K562 (cell line): ENCODE measurements at regions not wholly inside any gene's neighbourhood (a gene's known extent, or its start where the extent isn't known, plus 50 kb on each side); places are given as distances from the start of the nearest gene placed in this dataset.

Source experiments
- ATAC-seq: fragments of 200-7000 bp; cut with Tn5 transposase; 3 replicates; pipeline ENCODE4 v1.9.1; 2020; ENCODE audit warnings: moderate library complexity
- BruUV-seq: library from RNA; stranded (reverse); fragments of 400-500 nt; replicated peaks from 2 replicates; lab custom pipeline; 2021; lab: Mats Ljungman, UMichigan
- CTCF ChIA-PET: fragments of 300-600 bp; formaldehyde crosslinking; extraction: SDS; loops from one replicate; lab custom pipeline; 2021; ENCODE audit warnings: low intra/inter-chr PET ratio; lab: Yijun Ruan, JAX
- POLR2A ChIA-PET: fragments of 300-600, 350-650 bp; sonication (Branson Sonifier 250); formaldehyde crosslinking; extraction: SDS; loops from one replicate; lab custom pipeline; 2021; ENCODE audit warnings: antibody characterized with exemption, inconsistent platforms; lab: Yijun Ruan, JAX
- DNase-seq, 4 experiments: peaks; one replicate each; pipeline versions ENCODE4 v3.0.0 to v3.0.0-alpha.2; 2011 to 2018; ENCODE audit warnings: low spot score in 3 of 4, mixed read lengths in 3 of 4; ENCODE audit errors: extremely low read depth in 1 of 4
- FAIRE-seq: peaks from 2 replicates; lab custom pipeline; 2011; peaks lifted over from hg19 to GRCh38; lab: Jason Lieb, UNC
- H2AFZ ChIP-seq: 2 replicates; pipeline ENCODE4 v1.6.0; 2011; ENCODE audit warnings: low read depth, low read length, control low read depth, inconsistent platforms
- H3K27ac ChIP-seq: fragments of 200-600 bp; 3 replicates; pipeline ENCODE4 v1.8.0; 2011; ENCODE audit warnings: low read depth, mild to moderate bottlenecking, control low read depth, inconsistent platforms, low read length, moderate library complexity, mixed read lengths; ENCODE audit errors: extremely low read depth
- H3K27me3 ChIP-seq, 2 experiments: fragments of 300-600 bp in 1 of 2; 2 replicates in 1 of 2; 3 replicates in 1 of 2; pipeline versions ENCODE4 v1.6.0 to v1.8.0; 2011; ENCODE audit warnings: inconsistent platforms in 2 of 2, low read length in 2 of 2, mild to moderate bottlenecking in 1 of 2, mixed read lengths in 1 of 2, moderate library complexity in 1 of 2; ENCODE audit not compliant: control insufficient read depth in 2 of 2, insufficient read depth in 2 of 2
- H3K36me3 ChIP-seq: fragments of 300-600 bp; 3 replicates; pipeline ENCODE4 v1.8.0; 2011; ENCODE audit warnings: mild to moderate bottlenecking, low read length, inconsistent platforms; ENCODE audit not compliant: control insufficient read depth, insufficient read depth
- H3K4me1 ChIP-seq, 2 experiments: fragments of 200-600 bp in 1 of 2; replicated peaks in 1 of 2; 2 replicates in 1 of 2; 3 replicates in 1 of 2; pipeline versions ENCODE4 v1.5.1 to v1.8.0; 2011; ENCODE audit warnings: inconsistent platforms in 2 of 2, low read length in 2 of 2, mild to moderate bottlenecking in 1 of 2, mixed read lengths in 1 of 2, moderate library complexity in 1 of 2; ENCODE audit not compliant: control insufficient read depth in 2 of 2, insufficient read depth in 2 of 2
- H3K4me2 ChIP-seq: 2 replicates; pipeline ENCODE4 v1.6.1; 2011; ENCODE audit warnings: low read length, control low read depth, inconsistent platforms, mixed read lengths; ENCODE audit not compliant: insufficient read depth
- H3K4me3 ChIP-seq: fragments of 200-600 bp; sonication (generic), shearing (Covaris generic); 2 replicates; pipeline ENCODE4 v1.5.1; 2016; ENCODE audit warnings: control low read depth, inconsistent platforms
- H3K79me2 ChIP-seq: fragments of 200-600 bp; 3 replicates; pipeline ENCODE4 v1.8.0; 2011; ENCODE audit warnings: low read length, inconsistent platforms; ENCODE audit not compliant: control insufficient read depth, insufficient read depth
- H3K9ac ChIP-seq, 2 experiments: 2 replicates each; pipeline versions ENCODE4 v1.6.0 to v1.6.1; 2011; ENCODE audit warnings: low read depth in 2 of 2, low read length in 2 of 2, control low read depth in 1 of 2, inconsistent platforms in 1 of 2, mild to moderate bottlenecking in 1 of 2, mixed read lengths in 1 of 2; ENCODE audit not compliant: insufficient read depth in 1 of 2
- H3K9me1 ChIP-seq: one replicate; pipeline ENCODE4 v1.6.0; 2011; ENCODE audit warnings: inconsistent platforms, mild to moderate bottlenecking, low read length, moderate library complexity; ENCODE audit not compliant: control insufficient read depth, insufficient read depth
- H3K9me3 ChIP-seq: replicated peaks from 2 replicates; pipeline ENCODE4 v1.5.1; 2011; ENCODE audit warnings: low read depth, low read length, inconsistent platforms; ENCODE audit not compliant: control insufficient read depth, insufficient read depth
- H4K20me1 ChIP-seq: replicated peaks from 2 replicates; pipeline ENCODE4 v1.6.1; 2011; ENCODE audit warnings: low read length, inconsistent platforms, mixed read lengths; ENCODE audit not compliant: control insufficient read depth, insufficient read depth
- ARID1B ChIP-seq: fragments of 450-650 bp; IDR thresholded peaks from 2 replicates; pipeline ENCODE4 v1.6.1; 2016; ENCODE audit warnings: antibody characterized with exemption, mild to moderate bottlenecking, inconsistent platforms
- CAMTA2 ChIP-seq: fragments of 250-450 bp; sonication (Bioruptor Pico); conservative IDR thresholded peaks from 2 replicates; pipeline ENCODE4 v1.5.1; 2022
- HDGF ChIP-seq: fragments of 450-650 bp; IDR thresholded peaks from 2 replicates; pipeline ENCODE4 v1.6.1; 2016
- HSF4 ChIP-seq: fragments of 250-450 bp; sonication (Bioruptor Pico); IDR thresholded peaks from 2 replicates; pipeline ENCODE4 v2.1.2; 2022; ENCODE audit warnings: mild to moderate bottlenecking, moderate library complexity, borderline replicate concordance
- JUND ChIP-seq, 2 experiments: IDR thresholded peaks; 2 replicates in 1 of 2; 3 replicates in 1 of 2; pipeline ENCODE4 v1.6.1; 2011; ENCODE audit warnings: borderline replicate concordance in 2 of 2, low read depth in 2 of 2, low read length in 2 of 2, improper control_type of control experiment in 1 of 2, missing biosample characterization in 1 of 2, missing genetic modification characterization in 1 of 2, missing genetic modification reagents in 1 of 2
- MTA3 ChIP-seq: fragments of 450-650 bp; formaldehyde crosslinking; IDR thresholded peaks from 2 replicates; pipeline ENCODE4 v1.6.1; 2017; ENCODE audit warnings: mild to moderate bottlenecking, borderline replicate concordance
- SRSF7 ChIP-seq: fragments of 200-400 bp; formaldehyde crosslinking; optimal IDR thresholded peaks from 2 replicates; pipeline ENCODE3; 2017; ENCODE audit warnings: mild to moderate bottlenecking, low read depth, low read length
- TAF1 ChIP-seq: IDR thresholded peaks from 2 replicates; pipeline ENCODE4 v1.6.1; 2011; ENCODE audit warnings: mild to moderate bottlenecking, low read length, moderate library complexity; ENCODE audit not compliant: insufficient read depth, control insufficient read depth, severe bottlenecking; ENCODE audit errors: extremely low read depth
- VEZF1 ChIP-seq: fragments of 200-800 bp; sonication (Bioruptor generic); IDR thresholded peaks from 2 replicates; pipeline ENCODE4 v1.6.1; 2017; ENCODE audit warnings: missing genetic modification characterization, missing compliant biosample characterization
- ZNF23 ChIP-seq: fragments of 250-450 bp; sonication (Bioruptor Pico); IDR thresholded peaks from 2 replicates; pipeline ENCODE4 v1.4.0; 2020; ENCODE audit warnings: mild to moderate bottlenecking
- ZNF263 ChIP-seq: sonication (generic); formaldehyde crosslinking; IDR thresholded peaks from 2 replicates; pipeline ENCODE4 v1.8.0; 2022; ENCODE audit warnings: mild to moderate bottlenecking, missing genetic modification reagents, borderline replicate concordance
- ZNF778 ChIP-seq: fragments of 450-650 bp; formaldehyde crosslinking; IDR thresholded peaks from 2 replicates; pipeline ENCODE4 v1.4.0; 2020; ENCODE audit warnings: mild to moderate bottlenecking, moderate library complexity
- WGBS: fragments of 100-300 bp; shearing (Covaris generic); methylation state at CpG from one replicate; pipeline ENCODE4 v1.1.6; 2016; ENCODE audit warnings: low coverage, mixed read lengths; ENCODE audit not compliant: insufficient coverage; ENCODE audit errors: missing lambda C conversion rate; 5-methylcytosine and 5-hydroxymethylcytosine counted together
- in situ Hi-C: fragments of 300-500 bp; cut with MboI; formaldehyde crosslinking; loops from 4 replicates; pipeline ENCODE4 v1.15.0; 2018; ENCODE audit warnings: inconsistent platforms, mixed read lengths
- intact Hi-C: fragments of 100-400 bp; cut with micrococcal nuclease; formaldehyde crosslinking; loops from 2 replicates; pipeline ENCODE4 v1.14.2; 2022
- TF ChIP-seq, protein P1 (sequence below): sonication (generic); formaldehyde crosslinking; IDR thresholded peaks from 2 replicates; pipeline ENCODE4 v1.8.0; 2022; ENCODE audit warnings: missing genetic modification reagents, mild to moderate bottlenecking, borderline replicate concordance
- TF ChIP-seq, protein P2 (sequence below): sonication (generic); formaldehyde crosslinking; IDR thresholded peaks from 2 replicates; pipeline ENCODE4 v1.8.1; 2023; ENCODE audit warnings: mild to moderate bottlenecking, missing genetic modification reagents
- TF ChIP-seq, protein P3 (sequence below): sonication (generic); formaldehyde crosslinking; IDR thresholded peaks from 2 replicates; pipeline ENCODE4 v1.8.0; 2022; ENCODE audit warnings: missing genetic modification reagents, mild to moderate bottlenecking, borderline replicate concordance

- TF ChIP-seq JUND (IDR thresholded peaks at IDR 0.05; ENCODE audit: borderline replicate concordance, low read depth, low read length) (peak; percentile 55; the same call in 1 of the 2 replicates), JUND (tag; IDR thresholded peaks at IDR 0.05; ENCODE audit: borderline replicate concordance, low read depth, low read length) (peak; percentile 65; the same call in 1 of the 3 replicates), CAMTA2 (no peak), ZNF778 (CRISPR knock-in tag) (no peak), HSF4 (CRISPR knock-in tag) (no peak)
These were observed 241.7 kb downstream of the TMEM26 start (continued) for GRCh38 chr10:61211468-61211867.

DNA sequence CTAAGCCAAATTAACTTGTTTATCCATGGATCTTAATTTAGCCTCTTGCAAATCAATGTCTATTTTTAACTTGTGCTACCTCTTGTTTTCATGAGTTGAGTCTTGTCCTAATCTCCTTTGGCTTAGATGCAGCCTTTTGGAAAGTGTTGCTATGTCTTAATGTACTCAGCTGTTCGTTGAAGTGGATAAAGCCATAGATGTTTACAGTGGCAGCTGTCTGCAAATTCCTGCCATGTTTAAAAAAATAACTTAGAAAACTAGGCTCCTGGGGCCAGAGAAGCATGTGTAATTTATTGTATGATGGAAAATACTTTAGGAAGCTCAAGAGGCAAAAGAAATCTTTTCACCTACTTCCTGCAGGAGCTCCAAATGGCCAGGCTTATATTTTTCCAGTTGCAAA lies 253.1 kb upstream of the RHOBTB1 start:
- ChIA-PET POLR2A (no interaction called here), CTCF (no interaction called here)
- no peak for ATAC-seq
- 0% methylated on average over 1 of the region's 1 CpG for WGBS
- Histone ChIP-seq H3K27me3 (no peaks in the 10 kb centered on the region), H3K4me1 (no peaks in the 10 kb centered on the region), H3K79me2 (no peaks in the 10 kb centered on the region), H2AFZ (no peak overlapping the region), H3K4me3 (no peak overlapping the region), H4K20me1 (no peaks in the 10 kb centered on the region), H3K9me3 (no peaks in the 10 kb centered on the region), H3K36me3 (no peaks in the 10 kb centered on the region), H3K27ac (no peak overlapping the region), H3K9me1 (no peaks in the 10 kb centered on the region), H3K9ac (no peak overlapping the region), H3K4me2 (no peak overlapping the region)
- peak; percentile 35 for FAIRE-seq
- no peak for DNase-seq
- no TSS peak for BruUV-seq
- in situ Hi-C loops (no loop called here), intact Hi-C loops (no loop called here)
- no peak for TF ChIP-seq HDGF
- TF ChIP-seq, protein P1, sequence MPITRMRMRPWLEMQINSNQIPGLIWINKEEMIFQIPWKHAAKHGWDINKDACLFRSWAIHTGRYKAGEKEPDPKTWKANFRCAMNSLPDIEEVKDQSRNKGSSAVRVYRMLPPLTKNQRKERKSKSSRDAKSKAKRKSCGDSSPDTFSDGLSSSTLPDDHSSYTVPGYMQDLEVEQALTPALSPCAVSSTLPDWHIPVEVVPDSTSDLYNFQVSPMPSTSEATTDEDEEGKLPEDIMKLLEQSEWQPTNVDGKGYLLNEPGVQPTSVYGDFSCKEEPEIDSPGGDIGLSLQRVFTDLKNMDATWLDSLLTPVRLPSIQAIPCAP (CRISPR knock-in tag) = no peak
- TF ChIP-seq, protein P2, sequence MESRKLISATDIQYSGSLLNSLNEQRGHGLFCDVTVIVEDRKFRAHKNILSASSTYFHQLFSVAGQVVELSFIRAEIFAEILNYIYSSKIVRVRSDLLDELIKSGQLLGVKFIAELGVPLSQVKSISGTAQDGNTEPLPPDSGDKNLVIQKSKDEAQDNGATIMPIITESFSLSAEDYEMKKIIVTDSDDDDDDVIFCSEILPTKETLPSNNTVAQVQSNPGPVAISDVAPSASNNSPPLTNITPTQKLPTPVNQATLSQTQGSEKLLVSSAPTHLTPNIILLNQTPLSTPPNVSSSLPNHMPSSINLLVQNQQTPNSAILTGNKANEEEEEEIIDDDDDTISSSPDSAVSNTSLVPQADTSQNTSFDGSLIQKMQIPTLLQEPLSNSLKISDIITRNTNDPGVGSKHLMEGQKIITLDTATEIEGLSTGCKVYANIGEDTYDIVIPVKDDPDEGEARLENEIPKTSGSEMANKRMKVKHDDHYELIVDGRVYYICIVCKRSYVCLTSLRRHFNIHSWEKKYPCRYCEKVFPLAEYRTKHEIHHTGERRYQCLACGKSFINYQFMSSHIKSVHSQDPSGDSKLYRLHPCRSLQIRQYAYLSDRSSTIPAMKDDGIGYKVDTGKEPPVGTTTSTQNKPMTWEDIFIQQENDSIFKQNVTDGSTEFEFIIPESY (CRISPR knock-in tag) = no peak
- TF ChIP-seq SRSF7 = no peak
- TF ChIP-seq, protein P3, sequence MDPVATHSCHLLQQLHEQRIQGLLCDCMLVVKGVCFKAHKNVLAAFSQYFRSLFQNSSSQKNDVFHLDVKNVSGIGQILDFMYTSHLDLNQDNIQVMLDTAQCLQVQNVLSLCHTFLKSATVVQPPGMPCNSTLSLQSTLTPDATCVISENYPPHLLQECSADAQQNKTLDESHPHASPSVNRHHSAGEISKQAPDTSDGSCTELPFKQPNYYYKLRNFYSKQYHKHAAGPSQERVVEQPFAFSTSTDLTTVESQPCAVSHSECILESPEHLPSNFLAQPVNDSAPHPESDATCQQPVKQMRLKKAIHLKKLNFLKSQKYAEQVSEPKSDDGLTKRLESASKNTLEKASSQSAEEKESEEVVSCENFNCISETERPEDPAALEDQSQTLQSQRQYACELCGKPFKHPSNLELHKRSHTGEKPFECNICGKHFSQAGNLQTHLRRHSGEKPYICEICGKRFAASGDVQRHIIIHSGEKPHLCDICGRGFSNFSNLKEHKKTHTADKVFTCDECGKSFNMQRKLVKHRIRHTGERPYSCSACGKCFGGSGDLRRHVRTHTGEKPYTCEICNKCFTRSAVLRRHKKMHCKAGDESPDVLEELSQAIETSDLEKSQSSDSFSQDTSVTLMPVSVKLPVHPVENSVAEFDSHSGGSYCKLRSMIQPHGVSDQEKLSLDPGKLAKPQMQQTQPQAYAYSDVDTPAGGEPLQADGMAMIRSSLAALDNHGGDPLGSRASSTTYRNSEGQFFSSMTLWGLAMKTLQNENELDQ (CRISPR knock-in tag) = no peak
- TF ChIP-seq ARID1B = no peak
- TF ChIP-seq MTA3 = no peak
- no peak for TF ChIP-seq TAF1
- TF ChIP-seq VEZF1 (CRISPR knock-in tag) = no peak
- no peak for TF ChIP-seq ZNF263 (CRISPR knock-in tag)
- TF ChIP-seq ZNF23 (CRISPR knock-in tag) = no peak
